ENCODE measurements at regions not wholly inside any gene's neighbourhood (a gene's known extent, or its start where the extent isn't known, plus 50 kb on each side); places are given as distances from the start of the nearest gene placed in this dataset.

GRCh38 chr18:63046375-63046774 lies 273.2 kb downstream of the BCL2 start:
- Histone ChIP-seq H3K27me3 (ENCODE audit: insufficient read depth, low read length, poor library complexity, severe bottlenecking) (no peaks in the 10 kb centered on the region), H3K9ac (ENCODE audit: low read depth, low read length, poor library complexity, severe bottlenecking) (no peak overlapping the region), H2AFZ (ENCODE audit: low read length) (no peak overlapping the region), H3F3A (ENCODE audit: low read depth) (no peaks in the 10 kb centered on the region), H3K4me1 (ENCODE audit: insufficient read depth, low read length, poor library complexity, severe bottlenecking) (peaks cover 17% of the 10 kb centered on the region), H3K9me3 (ENCODE audit: insufficient read depth, low read depth, low read length) (no peaks in the 10 kb centered on the region), H4K20me1 (ENCODE audit: insufficient read depth, low read length, poor library complexity, severe bottlenecking) (no peaks in the 10 kb centered on the region), H3K79me2 (ENCODE audit: insufficient read depth, low read length) (no peaks in the 10 kb centered on the region), H3K9me2 (replicated peaks; ENCODE audit: low read depth, low read length) (no peaks in the 10 kb centered on the region), H3K36me3 (ENCODE audit: insufficient read depth, low read length) (no peaks in the 10 kb centered on the region), H3K4me3 (ENCODE audit: low read length, poor library complexity, severe bottlenecking) (no peak overlapping the region), H3K4me2 (ENCODE audit: low read depth, low read length, poor library complexity, severe bottlenecking) (no peak overlapping the region)
- TF ChIP-seq CTCF (conservative IDR thresholded peaks at IDR 0.05; ENCODE audit: low read length) (no peak), EZH2phosphoT487 (IDR thresholded peaks at IDR 0.05; ENCODE audit: borderline replicate concordance) (no peak)

GRCh38 chr18:63043516-63043915 lies 276.1 kb downstream of the BCL2 start:
- H3K4me2 ChIP-seq (ENCODE audit: low read depth, low read length, poor library complexity, severe bottlenecking): no peak overlapping the region
- no peak for TF ChIP-seq EZH2phosphoT487 (IDR thresholded peaks at IDR 0.05; ENCODE audit: borderline replicate concordance)
- no peak for TF ChIP-seq CTCF (conservative IDR thresholded peaks at IDR 0.05; ENCODE audit: low read length)

GRCh38 chr18:63042351-63042750 lies 277.2 kb downstream of the BCL2 start:
- Histone ChIP-seq H3K4me3 (ENCODE audit: low read length, poor library complexity, severe bottlenecking) (no peak overlapping the region), H3K36me3 (ENCODE audit: insufficient read depth, low read length) (no peaks in the 10 kb centered on the region), H3K27me3 (ENCODE audit: insufficient read depth, low read length, poor library complexity, severe bottlenecking) (no peaks in the 10 kb centered on the region), H2AFZ (ENCODE audit: low read length) (no peak overlapping the region), H3K4me2 (ENCODE audit: low read depth, low read length, poor library complexity, severe bottlenecking) (no peak overlapping the region), H4K20me1 (ENCODE audit: insufficient read depth, low read length, poor library complexity, severe bottlenecking) (no peaks in the 10 kb centered on the region), H3K9me3 (ENCODE audit: insufficient read depth, low read depth, low read length) (no peaks in the 10 kb centered on the region), H3K4me1 (ENCODE audit: insufficient read depth, low read length, poor library complexity, severe bottlenecking) (peaks cover 12% of the 10 kb centered on the region), H3F3A (ENCODE audit: low read depth) (no peaks in the 10 kb centered on the region), H3K79me2 (ENCODE audit: insufficient read depth, low read length) (no peaks in the 10 kb centered on the region), H3K9ac (ENCODE audit: low read depth, low read length, poor library complexity, severe bottlenecking) (no peak overlapping the region), H3K9me2 (replicated peaks; ENCODE audit: low read depth, low read length) (no peaks in the 10 kb centered on the region)
- TF ChIP-seq CTCF (conservative IDR thresholded peaks at IDR 0.05; ENCODE audit: low read length) (no peak), EZH2phosphoT487 (IDR thresholded peaks at IDR 0.05; ENCODE audit: borderline replicate concordance) (no peak)

More at GRCh38 chr18:63043516-63043915, 276.1 kb downstream of the BCL2 start:
- Histone ChIP-seq H3K9me2 (replicated peaks; ENCODE audit: low read depth, low read length) (no peaks in the 10 kb centered on the region), H3K79me2 (ENCODE audit: insufficient read depth, low read length) (no peaks in the 10 kb centered on the region), H3K9me3 (ENCODE audit: insufficient read depth, low read depth, low read length) (no peaks in the 10 kb centered on the region), H3K4me3 (ENCODE audit: low read length, poor library complexity, severe bottlenecking) (no peak overlapping the region), H3K36me3 (ENCODE audit: insufficient read depth, low read length) (no peaks in the 10 kb centered on the region), H3F3A (ENCODE audit: low read depth) (no peaks in the 10 kb centered on the region), H2AFZ (ENCODE audit: low read length) (no peak overlapping the region), H3K4me1 (ENCODE audit: insufficient read depth, low read length, poor library complexity, severe bottlenecking) (peaks cover 12% of the 10 kb centered on the region), H3K9ac (ENCODE audit: low read depth, low read length, poor library complexity, severe bottlenecking) (no peak overlapping the region), H4K20me1 (ENCODE audit: insufficient read depth, low read length, poor library complexity, severe bottlenecking) (no peaks in the 10 kb centered on the region), H3K27me3 (ENCODE audit: insufficient read depth, low read length, poor library complexity, severe bottlenecking) (no peaks in the 10 kb centered on the region)
